ENCODE measurements at regions not wholly inside any gene's neighbourhood (a gene's known extent, or its start where the extent isn't known, plus 50 kb on each side); places are given as distances from the start of the nearest gene placed in this dataset.

DNA sequence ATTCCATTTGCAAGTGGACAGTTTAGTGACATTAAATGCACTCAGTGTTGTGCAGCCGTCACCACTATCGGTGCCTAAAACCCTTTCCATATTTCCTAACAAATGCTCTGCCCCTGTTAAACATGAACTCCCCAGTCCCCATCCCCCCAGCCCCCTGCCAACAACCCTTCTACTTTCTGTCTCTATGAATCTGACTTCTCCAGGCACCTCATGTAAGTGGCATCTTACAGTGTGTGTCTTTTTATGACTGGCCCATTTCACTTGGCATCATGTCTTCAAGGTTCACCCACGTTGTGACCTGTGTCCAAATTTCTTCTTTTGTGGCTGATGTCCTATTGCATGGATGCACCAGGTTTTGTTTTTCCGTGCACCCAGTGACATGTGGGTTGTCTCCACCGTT, 140.9 kb upstream of the GPC1 start:
- WGBS, 2 donors = 84 to 90% methylated on average over 5 of the region's 5 CpGs
- Histone ChIP-seq H3K36me3 (ENCODE audit: control insufficient read depth in 4 of 4, insufficient read depth in 4 of 4, low read length in 4 of 4) (no peaks in the 10 kb centered on the region), H3K4me1 (ENCODE audit: control insufficient read depth in 5 of 5, insufficient read depth in 5 of 5, low read length in 5 of 5) (peaks cover 0 to 22% (median 0%) of the 10 kb centered on the region in 5 donors), H3K4me3 (no peak overlapping the region), H3K9ac (ENCODE audit: insufficient read depth in 1 of 2, low read length in 2 of 2) (no peak overlapping the region), H3K27me3 (ENCODE audit: control insufficient read depth in 3 of 3, insufficient read depth in 3 of 3, low read length in 2 of 3) (no peaks in the 10 kb centered on the region), H3K27ac (ENCODE audit: low read depth in 1 of 2, low read length in 1 of 2) (no peak overlapping the region), H3K9me3 (ENCODE audit: control insufficient read depth in 4 of 4, insufficient read depth in 3 of 4, low read length in 3 of 4) (no peaks in the 10 kb centered on the region)
- TF ChIP-seq, protein P1, sequence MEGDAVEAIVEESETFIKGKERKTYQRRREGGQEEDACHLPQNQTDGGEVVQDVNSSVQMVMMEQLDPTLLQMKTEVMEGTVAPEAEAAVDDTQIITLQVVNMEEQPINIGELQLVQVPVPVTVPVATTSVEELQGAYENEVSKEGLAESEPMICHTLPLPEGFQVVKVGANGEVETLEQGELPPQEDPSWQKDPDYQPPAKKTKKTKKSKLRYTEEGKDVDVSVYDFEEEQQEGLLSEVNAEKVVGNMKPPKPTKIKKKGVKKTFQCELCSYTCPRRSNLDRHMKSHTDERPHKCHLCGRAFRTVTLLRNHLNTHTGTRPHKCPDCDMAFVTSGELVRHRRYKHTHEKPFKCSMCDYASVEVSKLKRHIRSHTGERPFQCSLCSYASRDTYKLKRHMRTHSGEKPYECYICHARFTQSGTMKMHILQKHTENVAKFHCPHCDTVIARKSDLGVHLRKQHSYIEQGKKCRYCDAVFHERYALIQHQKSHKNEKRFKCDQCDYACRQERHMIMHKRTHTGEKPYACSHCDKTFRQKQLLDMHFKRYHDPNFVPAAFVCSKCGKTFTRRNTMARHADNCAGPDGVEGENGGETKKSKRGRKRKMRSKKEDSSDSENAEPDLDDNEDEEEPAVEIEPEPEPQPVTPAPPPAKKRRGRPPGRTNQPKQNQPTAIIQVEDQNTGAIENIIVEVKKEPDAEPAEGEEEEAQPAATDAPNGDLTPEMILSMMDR (IDR thresholded peaks at IDR 0.05; ENCODE audit: control extremely low read depth, extremely low read depth) = no peak
- DNase-seq (no peak), ATAC-seq (ENCODE audit: insufficient read depth, low FRiP score) (no peak)

DNA sequence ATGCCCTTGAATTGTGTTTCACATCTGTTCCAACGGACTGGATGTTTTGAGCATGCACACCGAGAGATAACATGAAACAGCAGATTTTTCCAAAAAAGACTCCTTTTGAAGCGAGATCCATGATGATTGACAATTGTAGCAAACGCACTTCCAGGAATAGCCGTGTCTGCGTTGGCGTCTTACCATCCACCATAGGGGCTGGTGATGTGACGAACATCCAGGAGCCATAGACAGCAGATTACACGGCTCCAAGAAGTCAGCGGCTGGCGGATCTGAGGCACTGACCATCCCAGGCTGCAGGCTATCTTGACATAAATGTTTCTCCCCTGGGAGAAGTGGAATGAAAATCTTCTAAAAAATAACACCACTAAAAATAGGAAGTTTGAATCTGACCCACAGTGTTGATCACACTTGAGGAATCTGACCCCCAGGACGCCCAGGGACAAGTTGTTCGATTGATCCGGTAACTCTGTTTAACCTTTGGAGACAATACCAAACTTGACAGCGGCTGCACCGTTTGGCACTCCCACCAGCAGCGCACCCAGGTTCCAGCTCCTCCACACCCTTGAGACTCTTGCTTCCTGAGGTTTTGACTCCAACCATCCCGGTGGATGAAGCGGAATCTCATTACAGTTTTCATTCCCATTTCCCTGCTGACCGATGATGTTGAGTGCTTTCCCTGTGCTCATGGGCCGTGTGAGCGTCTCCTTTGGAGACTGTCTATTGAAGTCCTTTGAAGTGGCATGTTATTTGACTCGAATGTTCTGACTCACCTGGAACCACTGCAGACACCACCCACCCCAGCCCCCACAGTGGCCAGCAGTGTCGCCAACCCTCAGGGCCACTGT, 140.0 kb upstream of the GPC1 start:
- H3K27me3 ChIP-seq (ENCODE audit: control insufficient read depth in 3 of 3, insufficient read depth in 3 of 3, low read length in 2 of 3) = no peaks in the 10 kb centered on the region
- no peak overlapping the region for H3K4me3 ChIP-seq
- WGBS, 2 donors = 82 to 87% methylated on average over 24 of the region's 24 CpGs
- ATAC-seq (ENCODE audit: insufficient read depth, low FRiP score) = no peak
- no peak overlapping the region for H3K9ac ChIP-seq (ENCODE audit: insufficient read depth in 1 of 2, low read length in 2 of 2)
- TF ChIP-seq, protein P1 (IDR thresholded peaks at IDR 0.05; ENCODE audit: control extremely low read depth, extremely low read depth) = no peak
- H3K4me1 ChIP-seq (ENCODE audit: control insufficient read depth in 5 of 5, insufficient read depth in 5 of 5, low read length in 5 of 5) = peaks cover 0 to 22% (median 0%) of the 10 kb centered on the region in 5 donors
- H3K9me3 ChIP-seq (ENCODE audit: control insufficient read depth in 4 of 4, insufficient read depth in 3 of 4, low read length in 3 of 4) = no peaks in the 10 kb centered on the region
- no peak overlapping the region for H3K27ac ChIP-seq (ENCODE audit: low read depth in 1 of 2, low read length in 1 of 2)
- DNase-seq = no peak
- H3K36me3 ChIP-seq (ENCODE audit: control insufficient read depth in 4 of 4, insufficient read depth in 4 of 4, low read length in 4 of 4) = no peaks in the 10 kb centered on the region

DNA sequence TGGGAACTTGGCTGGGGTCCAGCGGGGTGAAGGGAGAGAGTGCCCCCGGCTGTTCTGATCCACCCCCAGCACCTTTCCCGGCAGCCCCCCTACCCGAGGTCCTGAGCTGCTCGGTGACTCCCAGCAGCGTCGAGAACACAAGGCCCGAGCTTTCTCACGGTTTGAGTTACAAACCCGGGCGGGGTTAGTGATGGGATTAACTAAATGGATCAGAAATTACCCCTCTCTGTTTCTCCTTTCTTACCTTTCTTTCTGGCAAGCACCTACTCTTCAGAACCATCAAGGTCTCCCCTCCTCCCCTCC, 139.4 kb upstream of the GPC1 start:
- WGBS, 2 donors = 82 to 84% methylated on average over 11 of the region's 11 CpGs
- Histone ChIP-seq H3K9ac (ENCODE audit: insufficient read depth in 1 of 2, low read length in 2 of 2) (no peak overlapping the region), H3K4me3 (no peak overlapping the region), H3K36me3 (ENCODE audit: control insufficient read depth in 4 of 4, insufficient read depth in 4 of 4, low read length in 4 of 4) (no peaks in the 10 kb centered on the region), H3K27ac (ENCODE audit: low read depth in 1 of 2, low read length in 1 of 2) (no peak overlapping the region), H3K27me3 (ENCODE audit: control insufficient read depth in 3 of 3, insufficient read depth in 3 of 3, low read length in 2 of 3) (no peaks in the 10 kb centered on the region), H3K4me1 (ENCODE audit: control insufficient read depth in 5 of 5, insufficient read depth in 5 of 5, low read length in 5 of 5) (peaks cover 0 to 22% (median 0%) of the 10 kb centered on the region in 5 donors), H3K9me3 (ENCODE audit: control insufficient read depth in 4 of 4, insufficient read depth in 3 of 4, low read length in 3 of 4) (no peaks in the 10 kb centered on the region)
- ATAC-seq (ENCODE audit: insufficient read depth, low FRiP score) = no peak
- TF ChIP-seq, protein P1 (IDR thresholded peaks at IDR 0.05; ENCODE audit: control extremely low read depth, extremely low read depth) = no peak
- no peak for DNase-seq

Measured in lung (tissue), 11 donors.